DND-41 (cell line): ENCODE measurements at regions not wholly inside any gene's neighbourhood (a gene's known extent, or its start where the extent isn't known, plus 50 kb on each side); places are given as distances from the start of the nearest gene placed in this dataset.

ENCODE experiments used
- CTCF ChIP-seq: IDR thresholded peaks from 2 replicates; pipeline ENCODE4 v1.5.1; 2012; ENCODE audit warnings: borderline replicate concordance, low read length, moderate library complexity, mild to moderate bottlenecking; ENCODE audit not compliant: poor library complexity, severe bottlenecking; ENCODE audit errors: extremely low read depth
- EZH2 ChIP-seq: IDR thresholded peaks from 3 replicates; pipeline ENCODE4 v1.6.1; 2012; ENCODE audit warnings: borderline replicate concordance, low read depth, mild to moderate bottlenecking, moderate library complexity, low read length, inconsistent platforms; ENCODE audit not compliant: severe bottlenecking

DNA sequence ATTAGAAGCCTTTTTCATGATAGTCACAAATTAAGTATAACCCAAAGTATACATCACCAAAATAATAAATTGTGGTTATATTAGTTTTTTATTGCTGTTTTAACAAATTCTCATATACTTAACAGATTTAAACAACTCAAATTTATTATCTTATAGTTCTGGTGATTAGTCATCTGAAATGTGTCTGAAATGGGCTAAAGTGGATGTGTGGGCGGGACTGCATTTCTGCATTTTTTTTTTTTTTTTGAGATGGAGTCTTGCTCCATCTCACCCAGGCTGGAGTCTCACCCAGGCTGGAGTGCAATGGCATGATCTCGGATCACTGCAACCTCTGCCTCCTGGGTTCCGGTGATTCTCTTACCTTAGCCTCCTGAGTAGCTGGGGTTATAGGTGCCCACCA, 891.5 kb upstream of the CELF2 start:
- no peak for TF ChIP-seq CTCF
- TF ChIP-seq EZH2 = no peak
